Neural crest cell (in vitro differentiated cells): ENCODE measurements at regions not wholly inside any gene's neighbourhood (a gene's known extent, or its start where the extent isn't known, plus 50 kb on each side); places are given as distances from the start of the nearest gene placed in this dataset.
"Not testable (repeated sequence)": the region's sequence is repeated elsewhere in the genome, so short reads cannot be mapped to it uniquely, and the experiment has no call there.

Experiments
- DNase-seq: peaks from one replicate; pipeline ENCODE4 v3.0.0; 2021; ENCODE audit warnings: low read depth, mixed read lengths, low spot score
- H3K27ac Mint-ChIP-seq: one replicate; pipeline ENCODE4 v1.8.0; 2021; ENCODE audit warnings: mild to moderate bottlenecking, mixed read lengths; ENCODE audit not compliant: unreplicated experiment
- H3K27me3 Mint-ChIP-seq: 2 replicates; pipeline ENCODE4 v1.8.0; 2021; ENCODE audit warnings: low read depth, mild to moderate bottlenecking, mixed read lengths
- H3K36me3 Mint-ChIP-seq: 2 replicates; pipeline ENCODE4 v1.8.0; 2021; ENCODE audit warnings: low read depth, mild to moderate bottlenecking, mixed read lengths
- H3K4me1 Mint-ChIP-seq: 2 replicates; pipeline ENCODE4 v1.8.0; 2021; ENCODE audit warnings: mixed read lengths
- H3K4me3 Mint-ChIP-seq: one replicate; pipeline ENCODE4 v1.8.0; 2021; ENCODE audit warnings: mild to moderate bottlenecking, mixed read lengths
- H3K9me3 Mint-ChIP-seq: 2 replicates; pipeline ENCODE4 v1.8.0; 2021; ENCODE audit warnings: mixed read lengths
- CTCF ChIP-seq: fragments of 200-600 bp; sonication (generic); conservative IDR thresholded peaks from 2 replicates; pipeline ENCODE4 v1.5.0; 2021; ENCODE audit warnings: antibody characterized with exemption, mild to moderate bottlenecking

DNA sequence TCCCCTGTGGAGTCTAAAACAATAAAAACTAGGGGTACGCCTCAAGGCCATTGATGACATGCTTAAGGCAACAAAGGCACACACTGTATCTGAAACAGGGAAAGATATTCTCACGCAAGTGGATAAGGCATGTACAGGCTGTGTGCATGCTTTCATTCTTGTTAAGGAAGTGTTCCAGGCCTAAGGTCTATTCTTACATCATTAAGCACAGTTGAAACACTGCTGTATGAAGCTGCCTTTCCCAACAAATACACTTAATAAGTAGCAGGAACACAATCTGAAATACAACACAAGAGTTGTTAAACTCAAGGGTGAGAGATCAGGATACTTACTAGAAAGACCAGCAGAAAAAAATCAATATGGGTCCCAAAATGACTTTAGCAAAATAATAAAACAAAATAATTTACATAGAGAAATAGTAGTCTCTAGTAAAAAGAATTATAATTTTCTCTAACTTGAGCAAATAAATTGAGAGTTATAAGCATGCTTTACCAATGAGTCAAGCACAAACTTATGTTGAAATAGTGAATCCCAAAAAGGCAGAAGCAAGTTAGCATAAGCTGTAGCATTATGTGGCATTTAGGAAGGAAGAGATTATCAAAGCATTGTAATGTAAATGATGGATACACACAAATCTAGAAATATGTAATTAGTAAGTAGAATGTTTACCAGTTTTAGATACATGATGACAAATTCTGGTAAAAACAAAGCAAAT, 796.9 kb downstream of the SLITRK1 start:
- Mint-ChIP-seq H3K27me3 (no peaks in the 10 kb centered on the region), H3K4me3 (no peak overlapping the region), H3K27ac (no peak overlapping the region), H3K36me3 (peaks cover 4% of the 10 kb centered on the region), H3K4me1 (no peaks in the 10 kb centered on the region), H3K9me3 (peaks cover 6% of the 10 kb centered on the region)
- no peak for DNase-seq
- no peak for TF ChIP-seq CTCF

DNA sequence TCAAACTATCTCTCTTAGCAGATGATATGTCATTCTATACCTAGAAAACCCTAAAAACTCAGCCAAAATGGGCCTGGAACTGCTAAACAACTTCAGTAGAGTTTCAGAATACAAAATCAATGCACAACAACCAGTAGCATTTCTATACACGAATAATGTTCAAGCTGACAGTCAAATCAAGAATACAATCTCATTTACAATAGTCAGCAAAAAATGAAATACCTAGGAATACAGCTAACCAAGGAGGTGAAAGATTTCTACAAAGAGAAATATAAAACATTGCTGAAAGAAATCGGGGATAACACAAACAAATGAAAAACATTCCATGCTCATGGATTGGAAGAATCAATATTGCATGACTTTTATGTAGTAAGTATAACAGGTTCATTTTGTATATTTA, 804.8 kb downstream of the SLITRK1 start:
- no peak for DNase-seq
- no peak for TF ChIP-seq CTCF
- no peaks in the 10 kb centered on the region for H3K36me3 Mint-ChIP-seq
- H3K27me3 Mint-ChIP-seq: no peaks in the 10 kb centered on the region
- no peak overlapping the region for H3K27ac Mint-ChIP-seq
- H3K9me3 Mint-ChIP-seq: peaks cover 6% of the 10 kb centered on the region
- H3K4me1 Mint-ChIP-seq: no peaks in the 10 kb centered on the region
- no peak overlapping the region for H3K4me3 Mint-ChIP-seq

GRCh38 chr13:83073930-83074329, 808.3 kb downstream of the SLITRK1 start:
- not testable (repeated sequence) for H3K36me3 Mint-ChIP-seq, H3K27me3 Mint-ChIP-seq, H3K4me3 Mint-ChIP-seq, DNase-seq, H3K27ac Mint-ChIP-seq, H3K4me1 Mint-ChIP-seq, H3K9me3 Mint-ChIP-seq

DNA sequence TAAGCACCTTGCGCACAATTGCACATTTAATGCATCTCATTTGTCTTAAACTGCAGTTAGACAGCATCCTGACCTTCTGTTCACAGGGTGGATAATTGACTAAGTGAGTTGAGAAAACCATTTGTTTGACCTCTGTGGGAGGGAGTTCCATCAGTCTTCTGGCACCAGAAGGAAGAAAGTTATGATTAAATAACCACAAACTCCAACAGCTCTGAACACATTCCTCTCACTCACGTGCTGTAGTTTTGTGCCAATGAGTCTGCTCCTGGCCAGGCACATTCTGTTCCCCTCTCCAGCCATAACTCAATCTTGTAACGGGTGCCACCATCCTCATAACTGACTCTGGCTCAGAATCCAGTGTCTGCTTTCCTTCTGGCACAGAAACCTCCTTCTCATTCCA, 817.2 kb downstream of the SLITRK1 start:
- Mint-ChIP-seq H3K36me3 (no peaks in the 10 kb centered on the region), H3K27me3 (no peaks in the 10 kb centered on the region), H3K4me3 (no peak overlapping the region), H3K4me1 (no peaks in the 10 kb centered on the region), H3K9me3 (no peaks in the 10 kb centered on the region), H3K27ac (no peak overlapping the region)
- TF ChIP-seq CTCF: no peak
- DNase-seq: no peak

DNA sequence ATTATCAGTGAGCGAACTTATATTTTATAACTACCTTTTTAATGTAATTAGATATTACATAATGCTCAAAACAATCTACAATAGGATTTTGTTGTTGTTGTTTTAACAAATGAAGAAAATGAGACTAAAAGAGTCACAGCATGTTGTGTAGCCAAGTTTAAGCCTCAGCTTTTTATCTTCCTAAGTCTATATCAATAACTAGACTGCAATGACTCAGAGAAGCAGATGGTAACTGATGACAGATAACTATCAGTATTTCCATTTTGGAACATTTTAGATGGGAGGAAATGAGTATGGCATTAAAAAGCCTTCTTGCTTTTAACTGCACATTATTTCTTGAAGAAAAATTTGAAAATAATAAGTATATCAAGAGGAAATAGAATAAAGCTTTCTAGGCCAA, 825.2 kb downstream of the SLITRK1 start:
- Mint-ChIP-seq H3K36me3 (no peaks in the 10 kb centered on the region), H3K9me3 (no peaks in the 10 kb centered on the region), H3K27me3 (no peaks in the 10 kb centered on the region), H3K4me1 (no peaks in the 10 kb centered on the region), H3K4me3 (no peak overlapping the region), H3K27ac (no peak overlapping the region)
- no peak for TF ChIP-seq CTCF
- DNase-seq: no peak

GRCh38 chr13:83056269-83056668, 826.0 kb downstream of the SLITRK1 start:
- Mint-ChIP-seq H3K9me3 (no peaks in the 10 kb centered on the region), H3K4me3 (no peak overlapping the region), H3K27ac (no peak overlapping the region), H3K4me1 (no peaks in the 10 kb centered on the region), H3K36me3 (no peaks in the 10 kb centered on the region), H3K27me3 (no peaks in the 10 kb centered on the region)
- DNase-seq: no peak
- TF ChIP-seq CTCF: no peak
